A549 (cell line): ENCODE measurements at regions not wholly inside any gene's neighbourhood (a gene's known extent, or its start where the extent isn't known, plus 50 kb on each side); places are given as distances from the start of the nearest gene placed in this dataset.

Source experiments
- ATAC-seq, 2 experiments: fragments of 200-7000 bp in 1 of 2; fragments of >200 bp in 1 of 2; cut with Nextera tagmentation in 1 of 2; cut with Tn5 transposase in 1 of 2; 3 replicates each; pipeline versions ENCODE4 v1.8.0 to v1.9.1; 2018 to 2020; ENCODE audit warnings: mild to moderate bottlenecking in 1 of 2, moderate library complexity in 1 of 2
- CTCF ChIA-PET: fragments of 300-600 bp; sonication (Branson Sonifier 250); formaldehyde crosslinking; extraction: SDS; loops from one replicate; lab custom pipeline; 2021; ENCODE audit warnings: antibody characterized with exemption, inconsistent platforms; lab: Yijun Ruan, JAX
- POLR2A ChIA-PET: fragments of 350-600 bp; formaldehyde crosslinking; extraction: SDS; loops from one replicate; lab custom pipeline; 2021; ENCODE audit warnings: antibody characterized with exemption, inconsistent platforms; lab: Yijun Ruan, JAX
- DNase-seq, 2 experiments: peaks; one replicate each; pipeline versions ENCODE4 v3.0.0 to v3.0.0-alpha.2; 2011 to 2016; ENCODE audit warnings: low read depth in 1 of 2, low spot score in 1 of 2
- FAIRE-seq: peaks from 2 replicates; lab custom pipeline; 2011; peaks lifted over from hg19 to GRCh38; lab: Jason Lieb, UNC
- H3K27ac ChIP-seq, 2 experiments: fragments of >200 bp; sonication (Bioruptor Twin); formaldehyde crosslinking; 3 replicates each; pipeline ENCODE4 v1.5.1; 2016 to 2017
- H3K4me1 ChIP-seq: fragments of >200 bp; sonication (Bioruptor Twin); formaldehyde crosslinking; 3 replicates; pipeline ENCODE4 v1.6.1; 2016
- H3K4me2 ChIP-seq: fragments of >200 bp; sonication (Bioruptor Twin); formaldehyde crosslinking; 3 replicates; pipeline ENCODE4 v1.6.1; 2016
- H3K4me3 ChIP-seq: fragments of >200 bp; sonication (Bioruptor Twin); formaldehyde crosslinking; 3 replicates; pipeline ENCODE4 v1.5.1; 2016
- H3K9me3 ChIP-seq: fragments of >200 bp; sonication (Bioruptor Twin); formaldehyde crosslinking; 3 replicates; pipeline ENCODE4 v1.6.1; 2016
- BCL3 ChIP-seq: fragments of >200 bp; sonication (Bioruptor Twin); formaldehyde crosslinking; IDR thresholded peaks from 3 replicates; pipeline ENCODE4 v1.6.1; 2016
- BHLHE40 ChIP-seq: IDR thresholded peaks from 2 replicates; pipeline ENCODE4 v1.6.1; 2012; ENCODE audit warnings: low read depth, low read length, inconsistent platforms
- CBX2 ChIP-seq: fragments of 200-600 bp; sonication (generic); IDR thresholded peaks from 2 replicates; pipeline ENCODE4 v1.6.1; 2016; ENCODE audit warnings: low read depth, mild to moderate bottlenecking, borderline replicate concordance
- CBX8 ChIP-seq: fragments of 200-600 bp; sonication (generic); IDR thresholded peaks from 2 replicates; pipeline ENCODE4 v1.6.1; 2016
- CEBPB ChIP-seq, 2 experiments: fragments of >200 bp in 1 of 2; sonication (Bioruptor Twin) in 1 of 2; formaldehyde crosslinking in 1 of 2; IDR thresholded peaks; 2 replicates each; pipeline ENCODE4 v1.6.1; 2012 to 2016
- E2F6 ChIP-seq: IDR thresholded peaks from 2 replicates; pipeline ENCODE4 v1.6.1; 2012; ENCODE audit warnings: low read depth, borderline replicate concordance
- GATA3 ChIP-seq: IDR thresholded peaks from 2 replicates; pipeline ENCODE4 v1.6.1; 2012; ENCODE audit warnings: borderline replicate concordance
- HDAC2 ChIP-seq: fragments of 200-600 bp; sonication (generic); IDR thresholded peaks from 2 replicates; pipeline ENCODE4 v1.6.1; 2016
- HEYL ChIP-seq: fragments of 250-450 bp; sonication (Bioruptor Pico); IDR thresholded peaks from 2 replicates; pipeline ENCODE4 v1.8.0; 2021; ENCODE audit warnings: mild to moderate bottlenecking, moderate library complexity
- KDM1A ChIP-seq: fragments of 200-600 bp; sonication (generic); IDR thresholded peaks from 2 replicates; pipeline ENCODE4 v1.6.1; 2016; ENCODE audit warnings: low read depth, mild to moderate bottlenecking
- MAZ ChIP-seq: fragments of 150-350 bp; IDR thresholded peaks from 2 replicates; pipeline ENCODE4 v1.6.1; 2014; ENCODE audit warnings: antibody characterized with exemption, low read depth, low read length, borderline replicate concordance
- MYC ChIP-seq: IDR thresholded peaks from 2 replicates; pipeline ENCODE4 v1.6.1; 2012; ENCODE audit warnings: mild to moderate bottlenecking, inconsistent platforms, low read length, improper control_type of control experiment, borderline replicate concordance
- NPAS2 ChIP-seq: fragments of 250-450 bp; sonication (Bioruptor Pico); IDR thresholded peaks from 2 replicates; pipeline ENCODE4 v1.8.0; 2022; ENCODE audit warnings: mild to moderate bottlenecking, moderate library complexity, borderline replicate concordance
- PHF8 ChIP-seq: fragments of 200-600 bp; sonication (generic); IDR thresholded peaks from 2 replicates; pipeline ENCODE4 v1.6.1; 2016; ENCODE audit warnings: low read depth, mild to moderate bottlenecking, antibody characterized with exemption, moderate library complexity, borderline replicate concordance
- POLR2A ChIP-seq: IDR thresholded peaks from 2 replicates; pipeline ENCODE4 v1.6.1; 2012; ENCODE audit warnings: mild to moderate bottlenecking, low read length
- RARB ChIP-seq: fragments of 250-450 bp; sonication (Bioruptor Pico); IDR thresholded peaks from 2 replicates; pipeline ENCODE4 v1.8.0; 2021; ENCODE audit warnings: mild to moderate bottlenecking, moderate library complexity
- RFX5 ChIP-seq: fragments of 450-650 bp; IDR thresholded peaks from 2 replicates; pipeline ENCODE4 v1.7.1; 2014; ENCODE audit warnings: antibody characterized with exemption, mild to moderate bottlenecking, moderate library complexity
- TP53 ChIP-seq: fragments of 250-450 bp; sonication (Bioruptor Pico); IDR thresholded peaks from 2 replicates; pipeline ENCODE4 v1.5.0; 2021; ENCODE audit warnings: mild to moderate bottlenecking, moderate library complexity
- WGBS: methylation state at CpG from one replicate; pipeline ENCODE4 v1.1.6; 2017; ENCODE audit errors: missing lambda C conversion rate; 5-methylcytosine and 5-hydroxymethylcytosine counted together
- TF ChIP-seq, protein P1 (sequence below): fragments of >200 bp; sonication (Bioruptor Twin); formaldehyde crosslinking; IDR thresholded peaks from 3 replicates; pipeline ENCODE4 v1.5.1; 2016
- TF ChIP-seq, protein P2 (sequence below): fragments of 250-450 bp; sonication (Bioruptor Pico); IDR thresholded peaks from 2 replicates; pipeline ENCODE4 v1.5.0; 2020; ENCODE audit warnings: low read depth, mild to moderate bottlenecking, moderate library complexity

- Histone ChIP-seq H3K27ac (no peak overlapping the region), H3K4me3 (no peak overlapping the region), H3K4me2 (no peak overlapping the region), H3K4me1 (peaks cover 12% of the 10 kb centered on the region), H3K9me3 (no peaks in the 10 kb centered on the region)
- DNase-seq: no peak
- no peak for TF ChIP-seq HEYL (CRISPR knock-in tag)
- no peak for TF ChIP-seq NPAS2 (CRISPR knock-in tag)
- CTCF ChIA-PET: interaction anchor here (1.4 to 4.7 kb wide), 2 partner anchors 16 to 40 kb away, joined by 4 to 24 read pairs; no protein-coding TSS in a partner anchor
- WGBS: 72% methylated on average over 6 of the region's 6 CpGs
- POLR2A ChIA-PET: no interaction called here
- no peak for ATAC-seq
- no peak for FAIRE-seq
Measured at GRCh38 chr1:209370241-209370995, 213.1 kb upstream of the CAMK1G start.

GRCh38 chr1:209375097-209375496, 208.4 kb upstream of the CAMK1G start:
- 77% methylated on average over 5 of the region's 5 CpGs for WGBS
- TF ChIP-seq BCL3: no peak
- TF ChIP-seq CEBPB (IDR thresholded peaks at IDR 0.05): no peak
- TF ChIP-seq CBX2: no peak
- TF ChIP-seq TP53 (CRISPR knock-in tag): no peak
- TF ChIP-seq CBX8: no peak
- no peak for TF ChIP-seq KDM1A
- no peak for TF ChIP-seq BHLHE40
- TF ChIP-seq GATA3: no peak
- TF ChIP-seq RFX5: no peak
- TF ChIP-seq E2F6: no peak
- no peak for TF ChIP-seq MAZ
- TF ChIP-seq POLR2A: no peak
- TF ChIP-seq, protein P1, sequence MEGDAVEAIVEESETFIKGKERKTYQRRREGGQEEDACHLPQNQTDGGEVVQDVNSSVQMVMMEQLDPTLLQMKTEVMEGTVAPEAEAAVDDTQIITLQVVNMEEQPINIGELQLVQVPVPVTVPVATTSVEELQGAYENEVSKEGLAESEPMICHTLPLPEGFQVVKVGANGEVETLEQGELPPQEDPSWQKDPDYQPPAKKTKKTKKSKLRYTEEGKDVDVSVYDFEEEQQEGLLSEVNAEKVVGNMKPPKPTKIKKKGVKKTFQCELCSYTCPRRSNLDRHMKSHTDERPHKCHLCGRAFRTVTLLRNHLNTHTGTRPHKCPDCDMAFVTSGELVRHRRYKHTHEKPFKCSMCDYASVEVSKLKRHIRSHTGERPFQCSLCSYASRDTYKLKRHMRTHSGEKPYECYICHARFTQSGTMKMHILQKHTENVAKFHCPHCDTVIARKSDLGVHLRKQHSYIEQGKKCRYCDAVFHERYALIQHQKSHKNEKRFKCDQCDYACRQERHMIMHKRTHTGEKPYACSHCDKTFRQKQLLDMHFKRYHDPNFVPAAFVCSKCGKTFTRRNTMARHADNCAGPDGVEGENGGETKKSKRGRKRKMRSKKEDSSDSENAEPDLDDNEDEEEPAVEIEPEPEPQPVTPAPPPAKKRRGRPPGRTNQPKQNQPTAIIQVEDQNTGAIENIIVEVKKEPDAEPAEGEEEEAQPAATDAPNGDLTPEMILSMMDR: no peak
- TF ChIP-seq PHF8: no peak
- TF ChIP-seq HDAC2: no peak
- no peak for TF ChIP-seq MYC
- TF ChIP-seq, protein P2, sequence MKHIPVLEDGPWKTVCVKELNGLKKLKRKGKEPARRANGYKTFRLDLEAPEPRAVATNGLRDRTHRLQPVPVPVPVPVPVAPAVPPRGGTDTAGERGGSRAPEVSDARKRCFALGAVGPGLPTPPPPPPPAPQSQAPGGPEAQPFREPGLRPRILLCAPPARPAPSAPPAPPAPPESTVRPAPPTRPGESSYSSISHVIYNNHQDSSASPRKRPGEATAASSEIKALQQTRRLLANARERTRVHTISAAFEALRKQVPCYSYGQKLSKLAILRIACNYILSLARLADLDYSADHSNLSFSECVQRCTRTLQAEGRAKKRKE (CRISPR knock-in tag): no peak
- no peak for TF ChIP-seq RARB
- ChIA-PET CTCF (interaction anchor here (2.1 kb wide), 1 partner anchor 21 kb away, joined by 5 read pairs; no protein-coding TSS in a partner anchor), POLR2A (no interaction called here)
- DNase-seq: no peak
- Histone ChIP-seq H3K4me2 (no peak overlapping the region), H3K9me3 (no peaks in the 10 kb centered on the region), H3K27ac (no peak overlapping the region), H3K4me1 (peaks cover 10% of the 10 kb centered on the region; the same call in 1 of the 3 replicates), H3K4me3 (no peak overlapping the region)
- FAIRE-seq: no peak
- ATAC-seq: no peak
